ENCODE measurements at regions not wholly inside any gene's neighbourhood (a gene's known extent, or its start where the extent isn't known, plus 50 kb on each side); places are given as distances from the start of the nearest gene placed in this dataset.

DNA sequence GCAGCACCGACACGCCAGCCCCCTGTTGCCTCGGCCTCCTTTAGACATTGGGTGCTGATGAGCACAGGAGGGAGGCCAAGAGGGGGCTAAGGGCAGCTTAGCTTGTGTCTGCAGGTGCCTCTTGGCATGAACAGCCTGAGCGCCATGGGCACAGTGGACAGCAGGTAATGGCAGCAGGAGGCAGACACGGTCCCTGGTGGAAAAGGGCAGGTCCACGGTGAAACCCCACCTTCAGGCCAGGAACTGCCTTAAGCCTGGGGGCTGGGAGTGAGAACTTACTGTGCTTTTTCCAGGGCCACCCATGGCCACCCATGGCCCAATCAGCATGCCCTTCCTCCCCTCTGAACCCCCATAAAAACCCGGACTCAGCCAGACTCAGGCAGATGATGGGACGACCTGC, 633.4 kb upstream of the TMEFF2 start:
- Histone ChIP-seq H3K9ac (replicated peaks in 1 of 4; ENCODE audit: extremely low read depth in 1 of 4, low read depth in 3 of 4, low read length in 3 of 4) (no peak overlapping the region), H2BK12ac (ENCODE audit: low read depth, low read length) (no peak overlapping the region), H3K14ac (ENCODE audit: insufficient read length) (no peak overlapping the region), H3K18ac (ENCODE audit: extremely low read depth, low read length) (no peak overlapping the region), H2BK15ac (ENCODE audit: low read length) (no peak overlapping the region), H2BK5ac (ENCODE audit: low read depth, low read length) (no peak overlapping the region), H3K27ac (ENCODE audit: low read depth, low read length) (no peak overlapping the region), H2BK20ac (ENCODE audit: low read length) (no peak overlapping the region), H3K4me1 (replicated peaks in 1 of 4; ENCODE audit: control insufficient read depth in 3 of 4, insufficient read depth in 4 of 4, low read length in 3 of 4) (no peaks in the 10 kb centered on the region), H4K5ac (ENCODE audit: insufficient read length, low read depth, low read length) (no peak overlapping the region), H3K27me3 (replicated peaks in 1 of 4; ENCODE audit: control insufficient read depth in 3 of 4, extremely low read depth in 1 of 4, insufficient read depth in 3 of 4, low read length in 3 of 4) (no peaks in the 10 kb centered on the region), H3K4me2 (ENCODE audit: insufficient read depth in 1 of 2, low read depth in 2 of 2, low read length in 2 of 2) (no peak overlapping the region), H2AK5ac (ENCODE audit: low read depth, low read length) (no peak overlapping the region), H3K9me3 (ENCODE audit: insufficient read depth in 2 of 2, low read depth in 1 of 2, low read length in 1 of 2) (no peaks in the 10 kb centered on the region; a peak in 1 of 4 replicates), H4K8ac (ENCODE audit: extremely low read depth, insufficient read depth, low read length) (0 out of 2 replicates have a peak overlapping the region, but pooled peaks have one; percentile 68), H3K36me3 (ENCODE audit: control insufficient read depth in 2 of 4, insufficient read depth in 4 of 4, low read length in 3 of 4) (no peaks in the 10 kb centered on the region), H3K4ac (replicated peaks; ENCODE audit: insufficient read length, low read depth, low read length) (no peak overlapping the region), H2AFZ (ENCODE audit: low read length) (no peak overlapping the region), H3K79me1 (ENCODE audit: low read depth, low read length) (no peaks in the 10 kb centered on the region), H3K23ac (ENCODE audit: insufficient read length) (no peak overlapping the region), H4K20me1 (replicated peaks in 1 of 2; ENCODE audit: control insufficient read depth in 1 of 2, insufficient read depth in 2 of 2, low read length in 2 of 2) (no peaks in the 10 kb centered on the region), H4K91ac (replicated peaks; ENCODE audit: insufficient read length, low read length) (no peak overlapping the region), H3K4me3 (ENCODE audit: extremely low read depth in 1 of 4, insufficient read depth in 2 of 4, low read depth in 3 of 4, low read length in 4 of 4) (no peak overlapping the region), H2BK120ac (replicated peaks; ENCODE audit: low read depth, low read length) (no peak overlapping the region), H3K79me2 (ENCODE audit: control insufficient read depth in 1 of 2, insufficient read depth in 2 of 2, low read length in 2 of 2) (no peaks in the 10 kb centered on the region), H3K56ac (replicated peaks; ENCODE audit: insufficient read length, low read depth, low read length) (no peak overlapping the region), H3K23me2 (ENCODE audit: low read depth, low read length) (no peaks in the 10 kb centered on the region)
- POLR2A ChIA-PET (ENCODE audit: partially characterized antibody), result interaction anchor here (1.0 kb wide), 1 partner anchor 10 kb away, joined by 4 read pairs; no protein-coding TSS in a partner anchor
- CTCF ChIA-PET (ENCODE audit: partially characterized antibody), result interaction anchor here (1.0 kb wide), 1 partner anchor 412 kb away, joined by 3 read pairs; no protein-coding TSS in a partner anchor
- no peak for TF ChIP-seq MAFK (IDR thresholded peaks at IDR 0.05; ENCODE audit: low read depth, low read length)
- no peak for TF ChIP-seq TAF7 (optimal IDR thresholded peaks at IDR 0.05; ENCODE audit: borderline replicate concordance, low read depth, low read length)
- no peak for TF ChIP-seq PHF8 (conservative IDR thresholded peaks at IDR 0.05; ENCODE audit: low read depth, low read length)
- TF ChIP-seq NANOG (IDR thresholded peaks at IDR 0.05; ENCODE audit: insufficient read depth, low read depth, low read length, poor library complexity, severe bottlenecking), result no peak
- TF ChIP-seq, protein P1, sequence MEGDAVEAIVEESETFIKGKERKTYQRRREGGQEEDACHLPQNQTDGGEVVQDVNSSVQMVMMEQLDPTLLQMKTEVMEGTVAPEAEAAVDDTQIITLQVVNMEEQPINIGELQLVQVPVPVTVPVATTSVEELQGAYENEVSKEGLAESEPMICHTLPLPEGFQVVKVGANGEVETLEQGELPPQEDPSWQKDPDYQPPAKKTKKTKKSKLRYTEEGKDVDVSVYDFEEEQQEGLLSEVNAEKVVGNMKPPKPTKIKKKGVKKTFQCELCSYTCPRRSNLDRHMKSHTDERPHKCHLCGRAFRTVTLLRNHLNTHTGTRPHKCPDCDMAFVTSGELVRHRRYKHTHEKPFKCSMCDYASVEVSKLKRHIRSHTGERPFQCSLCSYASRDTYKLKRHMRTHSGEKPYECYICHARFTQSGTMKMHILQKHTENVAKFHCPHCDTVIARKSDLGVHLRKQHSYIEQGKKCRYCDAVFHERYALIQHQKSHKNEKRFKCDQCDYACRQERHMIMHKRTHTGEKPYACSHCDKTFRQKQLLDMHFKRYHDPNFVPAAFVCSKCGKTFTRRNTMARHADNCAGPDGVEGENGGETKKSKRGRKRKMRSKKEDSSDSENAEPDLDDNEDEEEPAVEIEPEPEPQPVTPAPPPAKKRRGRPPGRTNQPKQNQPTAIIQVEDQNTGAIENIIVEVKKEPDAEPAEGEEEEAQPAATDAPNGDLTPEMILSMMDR (IDR thresholded peaks at IDR 0.05; ENCODE audit: control extremely low read depth in 1 of 3, insufficient read depth in 1 of 3, low read depth in 1 of 3, low read length in 3 of 3), result no peak
- TF ChIP-seq SP1 (IDR thresholded peaks at IDR 0.05; ENCODE audit: low read depth, low read length), result no peak
- no peak for TF ChIP-seq CHD1 (IDR thresholded peaks at IDR 0.05; ENCODE audit: low read depth, low read length)
- no peak for TF ChIP-seq JUN (IDR thresholded peaks at IDR 0.05; ENCODE audit: low read depth, low read length)
- TF ChIP-seq TBP (IDR thresholded peaks at IDR 0.05; ENCODE audit: low read depth, low read length), result no peak
- no peak for TF ChIP-seq GTF2F1 (IDR thresholded peaks at IDR 0.05; ENCODE audit: borderline replicate concordance, low read depth, low read length)
- WGBS, 2 experiments (ENCODE audit: extremely low coverage in 1 of 2, insufficient coverage in 1 of 2, insufficient read length in 1 of 2, insufficient replicate concordance in 2 of 2, low coverage in 1 of 2, low lambda C conversion rate in 2 of 2, missing lambda C conversion rate in 1 of 2), result 95% methylated on average over 8 of the region's 8 CpGs; no CpG with 5 or more reads in 1 of the 2 experiments
- FAIRE-seq, result no peak
- no peak for DNase-seq (ENCODE audit: low read depth in 1 of 2, low spot score in 2 of 2)
